NAMALWA (cell line): ENCODE measurements at regions not wholly inside any gene's neighbourhood (a gene's known extent, or its start where the extent isn't known, plus 50 kb on each side); places are given as distances from the start of the nearest gene placed in this dataset.

ENCODE experiments used
- DNase-seq: peaks from one replicate; pipeline ENCODE4 v3.0.0-alpha.2; 2015; ENCODE audit warnings: low spot score

DNA sequence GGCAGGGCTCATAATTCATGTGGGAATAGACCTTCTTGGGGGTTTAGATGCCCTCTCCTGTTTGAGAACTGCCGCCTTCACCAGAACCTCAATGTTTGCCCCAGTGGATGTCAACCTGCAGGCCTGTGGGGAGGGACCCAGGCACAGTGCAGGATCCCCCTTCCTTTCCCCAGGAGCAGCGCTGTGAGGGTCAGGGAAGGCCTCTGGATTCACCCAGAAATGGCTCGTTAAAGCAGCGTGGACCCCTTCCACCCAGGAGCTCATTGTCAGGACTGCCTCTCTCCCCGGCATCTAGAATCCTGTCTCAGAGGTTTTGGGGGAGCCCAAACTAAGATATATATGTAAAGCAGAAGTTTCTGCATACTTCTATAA, 188.3 kb downstream of the GADD45G start:
- no peak for DNase-seq

DNA sequence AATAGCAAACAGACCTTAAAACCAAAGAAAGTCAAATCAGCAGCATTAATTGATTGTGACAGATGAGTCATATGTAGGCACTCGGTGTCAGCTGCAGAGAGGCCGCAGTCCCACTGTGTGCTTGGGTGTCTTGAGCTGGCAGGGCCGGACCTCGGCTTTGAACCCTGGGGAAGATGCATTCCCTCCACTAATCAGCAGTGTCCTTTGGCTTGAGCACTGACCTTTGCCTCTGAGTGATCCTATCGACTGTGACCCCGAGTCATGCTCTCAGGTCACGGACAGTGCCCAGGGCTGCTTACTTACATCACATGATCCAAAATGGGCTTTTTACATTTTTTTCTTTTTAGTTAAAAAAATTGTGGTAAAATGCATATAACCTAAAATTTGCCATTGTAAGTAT, 188.7 kb downstream of the GADD45G start:
- DNase-seq: no peak

GRCh38 chr9:89794918-89795317, 190.1 kb downstream of the GADD45G start:
- no peak for DNase-seq

- DNase-seq: no peak
These were observed 190.9 kb downstream of the GADD45G start for GRCh38 chr9:89795538-89796195.

DNA sequence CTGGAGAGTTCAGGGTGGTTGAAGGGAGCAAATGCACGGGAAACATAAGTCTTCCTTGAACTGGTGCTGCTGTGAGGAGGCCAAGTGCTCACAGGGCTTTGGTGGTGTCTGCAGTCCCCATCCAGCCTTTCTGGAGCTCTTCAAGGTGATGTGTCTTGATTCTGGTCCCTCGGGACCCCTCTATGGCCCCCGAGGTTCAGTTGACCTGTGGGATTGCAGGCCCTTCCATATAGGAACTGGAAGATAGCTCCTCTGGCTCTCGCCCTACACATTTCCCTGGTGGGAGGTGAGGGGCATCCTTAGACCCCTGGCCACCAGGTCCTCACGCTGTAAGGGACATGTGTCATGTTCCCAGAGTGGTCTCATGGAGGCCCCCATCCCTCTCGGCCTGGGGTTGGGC, 191.8 kb downstream of the GADD45G start:
- DNase-seq: no peak

DNA sequence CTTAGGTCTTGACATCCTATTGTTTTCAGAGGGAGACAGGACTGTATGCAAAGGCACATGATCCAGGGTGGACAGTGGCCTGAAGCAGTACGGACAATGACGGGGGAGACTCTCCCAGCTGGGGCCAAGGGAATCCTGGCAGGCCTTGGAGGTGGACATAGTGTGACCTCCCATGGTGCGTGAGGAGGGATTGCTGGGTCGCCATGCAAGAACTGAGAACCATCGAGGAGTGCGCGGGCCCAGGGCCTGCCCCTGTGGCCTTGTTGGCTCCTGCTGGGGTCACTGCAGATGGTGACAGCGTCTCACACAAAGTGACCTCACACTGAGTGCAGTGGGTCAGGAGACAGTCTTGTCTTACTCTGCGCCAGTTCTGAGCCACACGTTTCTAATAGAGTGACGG, 192.4 kb downstream of the GADD45G start:
- no peak for DNase-seq

- no peak for DNase-seq
These were observed 193.2 kb downstream of the GADD45G start for GRCh38 chr9:89797937-89798455.

DNA sequence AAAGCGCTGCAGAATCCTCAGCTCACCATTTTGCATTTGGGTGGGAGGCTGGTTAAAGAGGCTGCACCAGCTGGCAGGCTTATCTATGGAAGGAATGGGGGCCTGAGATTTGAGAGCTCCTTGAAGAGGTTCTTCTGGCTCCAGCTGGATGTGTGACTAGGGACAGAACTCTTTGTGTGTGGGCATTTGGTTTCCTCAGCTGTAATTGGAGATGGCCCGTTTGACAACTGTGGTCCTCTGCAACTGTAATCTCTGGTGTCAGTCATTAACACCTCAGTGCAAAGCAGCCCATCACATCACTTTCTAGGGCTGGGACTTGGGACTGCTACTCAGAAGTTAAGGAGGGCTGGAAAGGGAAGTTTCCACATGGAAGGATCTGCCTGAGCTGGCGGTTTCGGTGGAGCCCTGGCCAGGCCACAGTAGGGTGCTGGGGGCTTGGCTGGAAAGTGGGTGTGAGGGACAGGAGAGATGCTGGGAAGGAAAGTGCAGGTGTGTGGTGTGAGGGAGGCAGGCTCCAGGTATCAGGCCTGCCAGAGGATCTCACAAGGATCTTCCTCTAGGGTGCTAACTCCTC, 193.8 kb downstream of the GADD45G start:
- DNase-seq: no peak

DNA sequence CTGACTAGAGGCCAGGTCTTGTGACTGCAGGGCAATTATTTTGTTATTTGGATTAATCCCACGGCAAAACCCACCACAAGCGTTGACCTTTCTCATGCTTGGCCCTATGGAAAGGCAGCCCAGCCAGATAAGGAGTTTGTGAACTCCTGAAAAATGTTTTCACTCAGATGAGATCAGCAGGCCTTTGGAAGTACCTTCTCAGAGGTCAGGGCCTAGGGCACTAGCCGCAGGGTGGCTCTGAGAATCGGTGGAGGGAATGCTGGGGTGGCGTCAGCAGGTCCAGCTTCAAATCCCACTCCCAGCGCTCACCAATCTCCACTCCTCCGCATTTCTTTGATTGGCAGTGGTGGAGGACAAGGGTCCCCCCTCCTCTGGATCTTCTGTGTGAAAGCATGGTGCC, 194.4 kb downstream of the GADD45G start:
- no peak for DNase-seq

GRCh38 chr9:89799766-89800165, 195.0 kb downstream of the GADD45G start:
- no peak for DNase-seq

DNA sequence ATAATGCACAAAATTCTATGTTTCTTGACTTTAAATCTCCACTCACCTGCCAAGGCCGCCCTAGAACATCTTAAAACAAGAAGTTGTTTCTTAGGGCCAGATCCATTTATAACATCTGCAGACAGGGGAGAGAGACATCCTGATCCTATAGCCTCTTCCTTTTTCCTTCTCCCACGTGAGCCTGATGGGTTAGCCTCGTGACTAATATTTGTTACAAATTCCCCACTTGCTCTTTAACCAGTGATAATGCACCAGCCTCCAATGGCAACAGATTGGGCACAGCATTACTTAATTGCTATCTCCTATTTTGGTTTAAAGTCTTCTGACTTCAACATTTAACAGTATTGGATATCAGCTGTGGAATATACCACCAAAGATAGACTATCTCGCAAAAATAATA, 196.5 kb downstream of the GADD45G start:
- no peak for DNase-seq

DNA sequence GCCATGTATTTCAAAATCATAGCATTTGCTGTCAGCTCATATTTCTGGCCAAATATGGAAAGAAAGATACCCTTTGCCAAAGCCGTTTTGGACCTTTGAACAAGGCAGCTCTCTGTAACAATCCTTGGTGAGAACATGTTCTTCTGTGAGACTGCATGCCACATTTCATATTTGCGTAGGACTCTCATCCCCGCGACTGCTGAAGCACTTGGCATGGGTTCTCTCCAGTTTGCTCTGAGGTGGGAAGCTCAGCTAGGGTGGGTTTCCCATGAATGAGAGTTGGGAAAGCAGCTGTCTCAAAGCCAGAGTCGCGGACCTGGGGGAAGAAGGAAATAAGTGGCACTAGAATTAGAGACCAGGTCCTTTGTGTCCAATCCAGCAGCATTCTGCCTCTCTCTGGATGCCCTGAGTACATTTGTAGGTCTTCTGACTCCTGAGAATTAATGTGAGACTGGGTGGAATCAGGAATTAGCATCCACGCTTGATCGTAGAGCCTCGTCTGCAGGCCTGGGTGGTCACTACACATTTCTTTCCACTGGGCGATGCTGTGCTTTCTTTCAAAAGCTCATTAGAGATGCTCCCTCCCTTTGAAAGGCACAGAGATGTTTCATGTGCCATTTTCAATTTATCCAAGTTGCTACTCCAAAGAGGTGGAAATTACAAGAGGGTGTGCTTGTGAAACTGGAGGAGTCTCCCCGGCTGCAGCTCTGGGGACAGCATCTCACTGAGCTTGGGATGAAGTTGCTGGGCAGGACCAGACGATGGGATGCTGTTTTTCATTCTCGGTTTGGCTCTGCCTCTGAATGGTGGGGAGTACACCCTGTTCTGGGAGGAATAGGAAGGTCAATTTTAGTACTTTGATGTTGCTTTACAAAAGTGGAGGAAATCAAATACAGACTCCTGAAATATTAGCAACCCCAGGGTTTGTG, 197.2 kb downstream of the GADD45G start:
- no peak for DNase-seq

- DNase-seq: no peak
These were observed 198.1 kb downstream of the GADD45G start for GRCh38 chr9:89802781-89803355.

DNA sequence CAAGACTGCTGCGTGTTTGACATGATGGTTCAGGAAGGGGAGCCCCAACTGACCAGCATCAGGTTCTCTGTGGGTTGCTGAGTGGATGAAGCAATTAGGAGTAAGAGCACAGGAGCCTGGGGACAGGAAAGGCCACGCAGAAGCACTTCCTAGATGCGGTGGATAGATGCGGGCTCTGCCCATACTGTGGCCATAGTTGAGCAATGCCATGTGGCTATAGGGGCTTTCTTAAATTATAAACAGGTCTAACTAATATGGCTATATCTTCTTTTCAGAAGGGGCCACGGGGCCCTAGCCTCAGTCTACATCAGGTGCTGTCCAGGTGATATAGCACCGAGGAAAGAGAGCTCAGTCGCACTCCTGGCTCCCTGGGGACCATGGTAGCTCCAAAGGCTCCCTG, 198.6 kb downstream of the GADD45G start:
- DNase-seq: no peak

GRCh38 chr9:89804766-89805531, 200.1 kb downstream of the GADD45G start:
- no peak for DNase-seq

DNA sequence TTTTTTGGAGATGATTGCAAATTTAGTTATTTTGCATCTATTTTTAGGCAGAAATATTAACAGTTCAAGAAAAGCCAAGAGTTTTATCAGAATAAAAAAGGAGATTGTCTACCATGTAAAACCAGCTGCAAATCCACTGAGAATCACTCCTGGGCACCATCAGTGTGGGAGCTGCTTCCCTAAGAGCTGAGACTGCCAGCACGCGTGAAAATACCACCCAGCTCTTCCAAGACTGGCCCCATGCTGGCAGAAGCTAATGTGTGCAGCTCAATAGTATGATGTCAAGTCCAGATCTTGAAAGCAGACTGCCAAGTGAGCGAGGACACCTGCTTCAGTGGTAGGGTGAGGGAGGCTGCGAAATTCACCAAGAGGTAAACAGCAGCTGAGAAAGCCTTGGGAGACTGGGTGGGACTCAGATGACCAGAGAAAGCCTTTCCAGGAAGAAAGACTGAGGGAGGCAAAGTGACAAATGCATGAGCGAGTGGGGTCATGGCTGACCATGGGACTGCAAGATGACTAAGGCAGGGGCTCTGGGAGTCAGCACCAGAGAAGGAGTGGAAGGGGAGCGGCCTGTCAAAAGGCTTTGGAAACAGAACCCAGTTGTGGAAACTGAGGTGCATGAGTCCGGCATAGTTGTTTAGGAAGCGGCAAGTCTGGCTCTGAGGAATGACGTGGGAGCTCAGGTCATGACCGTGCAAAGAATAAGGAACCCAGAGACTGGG, 200.9 kb downstream of the GADD45G start:
- no peak for DNase-seq

DNA sequence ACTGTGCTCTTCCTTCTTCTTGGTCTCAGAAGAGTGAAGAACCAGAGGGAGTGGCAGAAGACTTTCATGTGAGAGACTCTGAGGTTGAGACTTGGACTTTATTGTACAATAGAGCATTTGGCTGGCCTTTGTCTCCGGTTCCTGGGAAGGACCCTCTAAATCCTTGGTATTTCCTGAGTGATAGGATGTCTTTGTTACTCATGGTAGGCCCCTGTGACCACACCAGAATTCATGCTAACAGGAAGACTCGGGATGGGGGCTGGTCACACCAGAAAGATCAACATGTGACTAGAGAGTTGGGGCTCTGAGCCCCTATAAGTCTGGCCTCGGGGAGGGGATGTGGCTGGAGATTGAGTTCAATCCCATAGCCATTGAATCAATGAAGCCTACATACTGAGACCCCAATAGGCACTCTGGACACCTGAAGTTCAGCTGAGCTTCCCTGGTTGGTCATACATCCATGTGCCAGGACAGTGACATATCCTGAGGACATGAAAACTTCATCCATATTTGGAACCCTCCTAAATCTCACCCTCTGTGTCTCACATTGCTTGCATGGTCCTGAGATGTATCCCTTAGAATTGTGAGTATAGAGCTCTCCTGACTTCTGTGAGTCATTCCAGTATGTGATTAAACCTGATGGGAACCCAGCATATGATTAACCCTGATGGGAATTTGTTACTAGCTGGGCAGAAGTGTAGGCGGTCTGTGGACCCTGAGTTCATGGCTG, 201.7 kb downstream of the GADD45G start:
- DNase-seq: no peak

DNA sequence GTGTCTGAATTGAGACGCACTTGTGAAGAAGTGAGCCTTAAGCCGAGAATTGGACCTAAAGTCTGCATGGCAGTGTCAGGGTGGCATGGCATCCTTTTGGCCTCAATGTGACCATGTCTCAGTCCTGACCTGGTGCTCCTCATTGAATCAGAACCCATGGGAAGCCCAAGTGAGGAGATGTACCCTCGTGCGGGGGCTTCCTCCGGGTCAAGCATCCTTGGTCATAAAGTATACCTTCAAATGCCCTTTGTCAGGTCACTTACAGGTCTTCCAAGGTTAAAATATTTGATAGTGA, 202.2 kb downstream of the GADD45G start:
- no peak for DNase-seq

GRCh38 chr9:89807682-89808075, 202.9 kb downstream of the GADD45G start:
- DNase-seq: no peak

GRCh38 chr9:89808076-89808755, 203.4 kb downstream of the GADD45G start:
- peak; percentile 15 for DNase-seq
